ENCODE measurements at regions not wholly inside any gene's neighbourhood (a gene's known extent, or its start where the extent isn't known, plus 50 kb on each side); places are given as distances from the start of the nearest gene placed in this dataset.

GRCh38 chr5:125633523-125633922 lies 789.7 kb upstream of the GRAMD2B start:
- TF ChIP-seq CTCF (IDR thresholded peaks at IDR 0.05; ENCODE audit: extremely low read depth in 1 of 2, insufficient read depth in 1 of 2, low read depth in 1 of 2, low read length in 2 of 2) (no peak), EZH2 (IDR thresholded peaks at IDR 0.05; ENCODE audit: borderline replicate concordance, low read depth, low read length, severe bottlenecking) (no peak), POLR2AphosphoS5 (IDR thresholded peaks at IDR 0.05; ENCODE audit: insufficient read depth, low read depth, low read length) (no peak), MAX (IDR thresholded peaks at IDR 0.05; ENCODE audit: insufficient read depth, insufficient read length) (no peak), POLR2A (IDR thresholded peaks at IDR 0.05; ENCODE audit: low read depth, low read length) (no peak)

All from endothelial cell of umbilical vein (primary cell).